Breast epithelium (tissue), 4 donors: ENCODE measurements at regions not wholly inside any gene's neighbourhood (a gene's known extent, or its start where the extent isn't known, plus 50 kb on each side); places are given as distances from the start of the nearest gene placed in this dataset.

Experiments
- DNase-seq, 2 donors: peaks; one replicate each; pipeline ENCODE4 v3.0.0-alpha.2; 2019; ENCODE audit warnings: low spot score in 2 of 2
- H3K27ac ChIP-seq, 2 donors: fragments of 200-600 bp; sonication (generic) in 1 of 2; one replicate each; pipeline ENCODE4 v1.5.1; 2016 to 2019; ENCODE audit warnings: mild to moderate bottlenecking in 1 of 2
- H3K27me3 ChIP-seq, 2 donors: fragments of 200-600 bp; sonication (generic) in 1 of 2; one replicate each; pipeline versions ENCODE4 v1.5.1 to v1.6.0; 2017 to 2019; ENCODE audit warnings: control low read depth in 1 of 2, mild to moderate bottlenecking in 1 of 2
- H3K36me3 ChIP-seq: fragments of 200-600 bp; one replicate; pipeline ENCODE4 v1.5.1; 2019
- H3K4me1 ChIP-seq, 2 donors: fragments of 200-600 bp; sonication (generic); one replicate each; pipeline ENCODE4 v1.5.1; 2016 to 2019; ENCODE audit warnings: control low read depth in 1 of 2
- H3K4me3 ChIP-seq, 3 donors: fragments of 200-600 bp; sonication (generic); 1 replicate in 2 of 3; 2 replicates in 1 of 3; pipeline ENCODE4 v1.5.1; 2016 to 2019; ENCODE audit warnings: mild to moderate bottlenecking in 3 of 3, moderate library complexity in 2 of 3
- H3K9me3 ChIP-seq, 2 donors: fragments of 200-600 bp; sonication (generic) in 1 of 2; one replicate each; pipeline ENCODE4 v1.5.1; 2016 to 2019; ENCODE audit warnings: control low read depth in 1 of 2
- CTCF ChIP-seq, 3 donors: fragments of 450-650 bp; IDR thresholded peaks; one replicate each; pipeline ENCODE4 v1.5.1; 2016 to 2017; ENCODE audit warnings: antibody characterized with exemption in 3 of 3, mild to moderate bottlenecking in 3 of 3, moderate library complexity in 3 of 3
- POLR2A ChIP-seq: fragments of 450-650 bp; IDR thresholded peaks from one replicate; pipeline ENCODE4 v1.6.1; 2016; ENCODE audit warnings: antibody characterized with exemption, mild to moderate bottlenecking, moderate library complexity
- POLR2AphosphoS5 ChIP-seq, 3 donors: sonication (generic); formaldehyde crosslinking; IDR thresholded peaks; one replicate each; pipeline ENCODE4 v1.6.1; 2017; ENCODE audit warnings: antibody characterized with exemption in 3 of 3
- intact Hi-C: fragments of 100-400 bp; cut with DNase I; formaldehyde crosslinking; loops from one replicate; pipeline ENCODE4 v1.15.1; 2023; ENCODE audit warnings: low total_unique reads

- intact Hi-C loops = no loop called here
- DNase-seq = no peak
Measured at GRCh38 chr4:123706973-123707372, 310.4 kb downstream of the SPRY1 start.

GRCh38 chr4:123708902-123709301 is 312.3 kb downstream of the SPRY1 start:
- peaks cover 7 to 12% of the 10 kb centered on the region in 2 donors for H3K9me3 ChIP-seq
- H3K27ac ChIP-seq = no peak overlapping the region
- TF ChIP-seq POLR2AphosphoS5 (IDR thresholded peaks at IDR 0.05) = no peak
- TF ChIP-seq CTCF (IDR thresholded peaks at IDR 0.05) = no peak
- no peak for TF ChIP-seq POLR2A
- no peak for DNase-seq
- no peaks in the 10 kb centered on the region for H3K36me3 ChIP-seq
- no peaks in the 10 kb centered on the region for H3K27me3 ChIP-seq
- no peaks in the 10 kb centered on the region for H3K4me1 ChIP-seq
- intact Hi-C loops = no loop called here
- H3K4me3 ChIP-seq = no peak overlapping the region

More at GRCh38 chr4:123706973-123707372, 310.4 kb downstream of the SPRY1 start:
- TF ChIP-seq POLR2AphosphoS5 (IDR thresholded peaks at IDR 0.05) = no peak
- TF ChIP-seq CTCF (IDR thresholded peaks at IDR 0.05) = no peak
- TF ChIP-seq POLR2A = no peak
- Histone ChIP-seq H3K4me3 (no peak overlapping the region), H3K9me3 (peaks cover 7 to 12% of the 10 kb centered on the region in 2 donors), H3K4me1 (no peaks in the 10 kb centered on the region), H3K27ac (no peak overlapping the region), H3K27me3 (no peaks in the 10 kb centered on the region), H3K36me3 (no peaks in the 10 kb centered on the region)

GRCh38 chr4:123709336-123709735 is 312.7 kb downstream of the SPRY1 start:
- no peak for TF ChIP-seq CTCF (IDR thresholded peaks at IDR 0.05)
- TF ChIP-seq POLR2A = no peak
- no peak for TF ChIP-seq POLR2AphosphoS5 (IDR thresholded peaks at IDR 0.05)

GRCh38 chr4:123731035-123731434 is 334.4 kb downstream of the SPRY1 start:
- Histone ChIP-seq H3K4me1 (no peaks in the 10 kb centered on the region), H3K36me3 (no peaks in the 10 kb centered on the region), H3K27ac (no peak overlapping the region), H3K4me3 (no peak overlapping the region), H3K27me3 (no peaks in the 10 kb centered on the region), H3K9me3 (no peaks in the 10 kb centered on the region)
- no peak for TF ChIP-seq POLR2AphosphoS5 (IDR thresholded peaks at IDR 0.05)
- no peak for TF ChIP-seq POLR2A
- TF ChIP-seq CTCF (IDR thresholded peaks at IDR 0.05) = no peak
- no peak for DNase-seq
- intact Hi-C loops = no loop called here

More at GRCh38 chr4:123709336-123709735, 312.7 kb downstream of the SPRY1 start:
- Histone ChIP-seq H3K4me1 (no peaks in the 10 kb centered on the region), H3K9me3 (peaks cover 7 to 12% of the 10 kb centered on the region in 2 donors), H3K27me3 (no peaks in the 10 kb centered on the region), H3K36me3 (no peaks in the 10 kb centered on the region), H3K27ac (no peak overlapping the region), H3K4me3 (no peak overlapping the region)
- intact Hi-C loops = no loop called here
- no peak for DNase-seq

- no peaks in the 10 kb centered on the region for H3K4me1 ChIP-seq
- no peaks in the 10 kb centered on the region for H3K9me3 ChIP-seq
- H3K36me3 ChIP-seq = no peaks in the 10 kb centered on the region
- DNase-seq = no peak
- TF ChIP-seq POLR2A (no peak), POLR2AphosphoS5 (IDR thresholded peaks at IDR 0.05) (no peak)
- intact Hi-C loops = no loop called here
- no peak overlapping the region for H3K27ac ChIP-seq
- H3K27me3 ChIP-seq = no peaks in the 10 kb centered on the region
- H3K4me3 ChIP-seq = no peak overlapping the region
Measured at GRCh38 chr4:123737156-123737555, 340.6 kb downstream of the SPRY1 start.

GRCh38 chr4:123739806-123740205 is 343.2 kb downstream of the SPRY1 start:
- no peak for DNase-seq
- Histone ChIP-seq H3K36me3 (no peaks in the 10 kb centered on the region), H3K4me1 (no peaks in the 10 kb centered on the region), H3K4me3 (no peak overlapping the region), H3K27ac (no peak overlapping the region), H3K9me3 (no peaks in the 10 kb centered on the region), H3K27me3 (no peaks in the 10 kb centered on the region)
- intact Hi-C loops = no loop called here
- no peak for TF ChIP-seq POLR2AphosphoS5 (IDR thresholded peaks at IDR 0.05)
- TF ChIP-seq POLR2A = no peak
- no peak for TF ChIP-seq CTCF (IDR thresholded peaks at IDR 0.05)
